A673 (cell line): ENCODE measurements at regions not wholly inside any gene's neighbourhood (a gene's known extent, or its start where the extent isn't known, plus 50 kb on each side); places are given as distances from the start of the nearest gene placed in this dataset.

Experiments used
- BruUV-seq: library from RNA; stranded (reverse); fragments of 400-500 nt; replicated peaks from 2 replicates; lab custom pipeline; 2021; lab: Mats Ljungman, UMichigan
- CTCF ChIA-PET: fragments of 300-600 bp; sonication (Branson Sonifier 250); formaldehyde crosslinking; loops from one replicate; lab custom pipeline; 2022; ENCODE audit warnings: antibody characterized with exemption; lab: Charles Lee
- POLR2A ChIA-PET: fragments of 300-600 bp; sonication (Branson Sonifier 250); formaldehyde crosslinking; loops from one replicate; lab custom pipeline; 2022; ENCODE audit warnings: antibody characterized with exemption; ENCODE audit not compliant: low non-redundant PET; lab: Charles Lee
- DNase-seq: peaks from one replicate; pipeline ENCODE4 v3.0.0-alpha.2; 2015; ENCODE audit warnings: low spot score
- H3K27ac ChIP-seq: fragments of 200-600 bp; sonication (generic); 2 replicates; pipeline ENCODE4 v1.5.1; 2016; ENCODE audit warnings: mixed run types, low read depth, mild to moderate bottlenecking, mixed read lengths, antibody characterized with exemption, low read length; ENCODE audit not compliant: poor library complexity, severe bottlenecking
- H3K27me3 ChIP-seq: fragments of 200-600 bp; sonication (generic); replicated peaks from 2 replicates; pipeline ENCODE4 v1.6.1; 2017; ENCODE audit warnings: mixed run types, low read depth, mild to moderate bottlenecking, mixed read lengths, antibody characterized with exemption, low read length; ENCODE audit not compliant: insufficient read depth, poor library complexity
- H3K36me3 ChIP-seq: fragments of 200-600 bp; sonication (generic); 2 replicates; pipeline ENCODE4 v1.6.1; 2016; ENCODE audit warnings: mixed run types, mild to moderate bottlenecking, mixed read lengths, antibody characterized with exemption, low read length; ENCODE audit not compliant: insufficient read depth, poor library complexity, severe bottlenecking
- H3K4me1 ChIP-seq: fragments of 200-600 bp; sonication (generic); 2 replicates; pipeline ENCODE4 v1.6.1; 2017; ENCODE audit warnings: mixed run types, mild to moderate bottlenecking, mixed read lengths, antibody characterized with exemption, low read length; ENCODE audit not compliant: insufficient read depth, poor library complexity, severe bottlenecking
- H3K4me3 ChIP-seq: fragments of 200-600 bp; sonication (generic); 2 replicates; pipeline ENCODE4 v1.5.1; 2016; ENCODE audit warnings: low read depth, mixed run types, mild to moderate bottlenecking, mixed read lengths, low read length; ENCODE audit not compliant: poor library complexity, severe bottlenecking
- H3K9me3 ChIP-seq: fragments of 200-600 bp; sonication (generic); 2 replicates; pipeline ENCODE4 v1.6.1; 2016; ENCODE audit warnings: mixed run types, low read depth, mild to moderate bottlenecking, mixed read lengths, antibody characterized with exemption, low read length; ENCODE audit not compliant: poor library complexity, severe bottlenecking
- EZH2 ChIP-seq: fragments of 200-600 bp; sonication (generic); IDR thresholded peaks from 2 replicates; pipeline ENCODE4 v1.6.1; 2017; ENCODE audit warnings: borderline replicate concordance, low read depth, mild to moderate bottlenecking, mixed read lengths, antibody characterized with exemption, low read length; ENCODE audit not compliant: poor library complexity, severe bottlenecking
- intact Hi-C: fragments of 100-400 bp; cut with micrococcal nuclease; formaldehyde crosslinking; loops from one replicate; pipeline ENCODE4 v1.10.0; 2022; ENCODE audit not compliant: unreplicated experiment
- TF ChIP-seq, protein P1 (sequence below): fragments of 300-800, 200-600 bp; sonication (generic); conservative IDR thresholded peaks from 2 replicates; pipeline ENCODE4 v1.5.1; 2017; ENCODE audit warnings: low read depth, mild to moderate bottlenecking, antibody characterized with exemption, low read length, moderate library complexity, mixed read lengths

DNA sequence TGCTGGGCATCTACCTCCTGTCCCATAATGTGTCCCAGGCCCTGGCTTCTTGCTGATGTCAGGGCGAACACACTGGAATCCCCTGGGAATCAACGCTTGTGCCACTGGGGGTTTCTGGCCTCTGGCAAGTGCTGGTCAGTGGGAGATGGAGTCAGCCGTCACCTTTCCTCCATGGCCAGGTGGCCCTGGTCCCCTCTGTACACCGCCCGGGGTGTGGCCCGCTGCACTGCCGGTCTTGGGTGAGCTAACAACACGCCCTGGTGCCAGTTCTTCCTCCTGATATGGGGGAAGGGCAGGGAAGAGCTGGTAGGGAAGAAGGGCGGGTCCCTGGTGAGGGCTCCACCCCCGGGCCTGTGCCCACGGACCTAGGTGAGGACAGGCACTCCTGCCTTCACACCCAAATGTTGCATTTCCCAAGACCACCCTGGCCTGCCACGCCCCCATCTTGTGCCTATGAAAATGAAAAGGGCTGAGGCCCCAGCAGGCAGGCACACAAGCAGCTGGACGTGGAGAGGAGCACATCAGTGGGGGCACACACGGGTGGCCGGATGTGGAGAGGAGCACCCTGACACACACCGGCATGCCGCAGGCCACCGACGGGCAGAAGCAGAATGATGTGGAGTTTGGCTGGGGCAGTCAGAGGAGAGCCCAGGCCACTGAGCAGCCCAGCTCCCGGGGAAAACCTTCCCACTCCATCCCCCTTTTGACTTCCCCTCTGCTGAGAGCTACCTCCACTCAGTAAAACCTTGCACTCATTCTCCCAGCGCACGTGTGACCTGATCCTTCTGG, 140.5 kb downstream of the ASB1 start:
- intact Hi-C loops = no loop called here
- Histone ChIP-seq H3K36me3 (no peaks in the 10 kb centered on the region), H3K27ac (no peak overlapping the region), H3K9me3 (no peaks in the 10 kb centered on the region), H3K4me3 (no peak overlapping the region), H3K27me3 (peaks cover 19% of the 10 kb centered on the region), H3K4me1 (no peaks in the 10 kb centered on the region)
- ChIA-PET POLR2A (no interaction called here), CTCF (no interaction called here)
- no TSS peak for BruUV-seq
- no peak for TF ChIP-seq EZH2
- TF ChIP-seq, protein P1, sequence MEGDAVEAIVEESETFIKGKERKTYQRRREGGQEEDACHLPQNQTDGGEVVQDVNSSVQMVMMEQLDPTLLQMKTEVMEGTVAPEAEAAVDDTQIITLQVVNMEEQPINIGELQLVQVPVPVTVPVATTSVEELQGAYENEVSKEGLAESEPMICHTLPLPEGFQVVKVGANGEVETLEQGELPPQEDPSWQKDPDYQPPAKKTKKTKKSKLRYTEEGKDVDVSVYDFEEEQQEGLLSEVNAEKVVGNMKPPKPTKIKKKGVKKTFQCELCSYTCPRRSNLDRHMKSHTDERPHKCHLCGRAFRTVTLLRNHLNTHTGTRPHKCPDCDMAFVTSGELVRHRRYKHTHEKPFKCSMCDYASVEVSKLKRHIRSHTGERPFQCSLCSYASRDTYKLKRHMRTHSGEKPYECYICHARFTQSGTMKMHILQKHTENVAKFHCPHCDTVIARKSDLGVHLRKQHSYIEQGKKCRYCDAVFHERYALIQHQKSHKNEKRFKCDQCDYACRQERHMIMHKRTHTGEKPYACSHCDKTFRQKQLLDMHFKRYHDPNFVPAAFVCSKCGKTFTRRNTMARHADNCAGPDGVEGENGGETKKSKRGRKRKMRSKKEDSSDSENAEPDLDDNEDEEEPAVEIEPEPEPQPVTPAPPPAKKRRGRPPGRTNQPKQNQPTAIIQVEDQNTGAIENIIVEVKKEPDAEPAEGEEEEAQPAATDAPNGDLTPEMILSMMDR = no peak
- DNase-seq = no peak

DNA sequence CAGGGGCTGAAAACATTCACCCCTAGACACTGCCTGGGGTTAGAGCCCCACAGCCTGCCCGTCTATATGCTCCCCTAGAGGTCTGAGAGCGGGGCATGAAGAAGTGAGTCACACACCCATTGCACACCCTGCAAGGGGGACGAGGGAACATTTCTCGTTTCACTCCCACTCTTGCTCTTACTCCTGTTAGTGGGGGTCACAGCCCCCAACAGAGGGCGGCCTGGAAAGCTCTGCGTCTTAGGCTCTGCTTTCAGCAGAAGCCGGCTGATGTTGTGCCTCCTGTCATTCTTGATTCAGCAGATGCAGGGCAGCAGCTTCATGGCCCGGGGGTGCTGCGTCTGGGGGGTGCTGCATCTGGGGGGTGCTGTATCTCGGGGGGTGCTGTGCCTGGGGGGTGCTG, 141.3 kb downstream of the ASB1 start:
- Histone ChIP-seq H3K27ac (no peak overlapping the region), H3K4me1 (no peaks in the 10 kb centered on the region), H3K36me3 (no peaks in the 10 kb centered on the region), H3K4me3 (no peak overlapping the region), H3K9me3 (no peaks in the 10 kb centered on the region), H3K27me3 (peaks cover 12% of the 10 kb centered on the region)
- ChIA-PET CTCF (no interaction called here), POLR2A (no interaction called here)
- TF ChIP-seq EZH2 = no peak
- DNase-seq = no peak
- BruUV-seq = no TSS peak
- intact Hi-C loops = no loop called here

DNA sequence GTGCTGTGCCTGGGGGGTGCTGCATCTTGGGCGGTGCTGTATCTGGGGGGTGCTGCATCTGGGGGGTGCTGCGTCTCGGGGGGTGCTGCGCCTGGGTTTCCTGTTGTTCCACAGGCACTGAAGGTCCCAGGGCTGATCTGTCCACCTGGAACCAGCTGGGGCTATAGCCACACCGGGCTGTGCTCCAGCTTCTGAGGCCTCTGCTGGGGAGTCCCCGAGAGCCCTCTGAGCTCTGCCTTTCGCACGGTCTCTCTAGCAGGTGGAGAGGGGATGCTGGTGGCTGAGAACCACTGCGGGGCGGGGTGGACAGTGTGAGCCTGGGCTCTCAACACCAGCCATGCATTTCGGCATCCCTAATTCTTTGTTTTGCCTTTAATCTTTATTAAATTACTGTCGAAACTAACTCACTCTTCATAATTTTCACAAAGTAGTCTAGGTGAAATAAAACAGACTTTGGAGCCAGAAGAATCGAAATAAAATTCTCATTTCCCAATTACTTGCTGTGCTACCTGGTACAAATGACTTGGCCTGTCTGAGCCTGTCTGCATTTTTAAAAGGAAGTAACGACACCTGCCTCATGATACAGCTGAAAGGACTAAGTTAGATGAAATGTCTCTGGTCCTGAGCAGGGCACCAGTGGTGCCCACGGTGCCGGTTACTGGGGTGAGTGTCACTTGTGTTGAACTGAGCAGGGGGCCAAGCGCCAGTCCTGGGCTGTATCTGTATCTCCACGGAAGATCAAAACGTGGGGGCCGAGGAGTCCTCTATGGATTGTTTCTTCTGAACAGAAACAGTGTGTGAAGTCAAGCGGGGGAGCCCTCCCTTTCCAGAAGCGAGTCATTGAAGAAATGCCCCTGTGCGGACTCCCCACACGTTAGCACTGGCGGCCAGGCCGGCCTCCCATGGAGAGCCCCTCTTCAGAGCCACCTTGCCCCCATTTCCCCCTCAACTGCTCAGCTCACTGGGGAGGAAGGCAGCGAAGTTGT, 142.0 kb downstream of the ASB1 start:
- BruUV-seq = no TSS peak
- POLR2A ChIA-PET = no interaction called here
- no peaks in the 10 kb centered on the region for H3K9me3 ChIP-seq
- no peak for DNase-seq
- H3K4me1 ChIP-seq = no peaks in the 10 kb centered on the region
- no peaks in the 10 kb centered on the region for H3K36me3 ChIP-seq
- H3K4me3 ChIP-seq = no peak overlapping the region
- TF ChIP-seq EZH2 = no peak
- TF ChIP-seq, protein P1 = no peak
- CTCF ChIA-PET = no interaction called here
- intact Hi-C loops = no loop called here
- peaks cover 5% of the 10 kb centered on the region for H3K27me3 ChIP-seq
- no peak overlapping the region for H3K27ac ChIP-seq
